Stomach (tissue), 4 donors: ENCODE measurements at regions not wholly inside any gene's neighbourhood (a gene's known extent, or its start where the extent isn't known, plus 50 kb on each side); places are given as distances from the start of the nearest gene placed in this dataset.

Experiments
- CTCF ChIP-seq, 7 experiments: fragments of 450-650 bp in 4 of 7; fragments of 200-600 bp in 3 of 7; sonication (generic) in 3 of 7; IDR thresholded peaks; one replicate each; pipeline ENCODE4 v1.5.1; 2016 to 2019; ENCODE audit warnings: antibody characterized with exemption in 7 of 7, control low read depth in 2 of 7, mild to moderate bottlenecking in 1 of 7
- EP300 ChIP-seq: sonication (generic); formaldehyde crosslinking; IDR thresholded peaks from one replicate; pipeline ENCODE4 v1.6.1; 2017; ENCODE audit warnings: antibody characterized with exemption
- POLR2A ChIP-seq, 4 donors: fragments of 450-650 bp; IDR thresholded peaks; one replicate each; pipeline ENCODE4 v1.6.1; 2016; ENCODE audit warnings: antibody characterized with exemption in 4 of 4, control low read depth in 2 of 4, mild to moderate bottlenecking in 1 of 4, moderate library complexity in 1 of 4

- TF ChIP-seq POLR2A (IDR thresholded peaks at IDR 0.05) (no peak), CTCF (IDR thresholded peaks at IDR 0.05) (no peak), EP300 (no peak)
These were observed 299.4 kb downstream of the PPARGC1A start for GRCh38 chr4:23590431-23590830.
